Calu3 (cell line): ENCODE measurements at regions not wholly inside any gene's neighbourhood (a gene's known extent, or its start where the extent isn't known, plus 50 kb on each side); places are given as distances from the start of the nearest gene placed in this dataset.
"Not testable (repeated sequence)": the region's sequence is repeated elsewhere in the genome, so short reads cannot be mapped to it uniquely, and the experiment has no call there.

Source experiments
- BruUV-seq: library from RNA; stranded (reverse); fragments of 400-500 nt; replicated peaks from 2 replicates; lab custom pipeline; 2021; lab: Mats Ljungman, UMichigan
- CTCF ChIA-PET: fragments of 300-600 bp; sonication (Branson Sonifier 250); formaldehyde crosslinking; loops from one replicate; lab custom pipeline; 2022; ENCODE audit warnings: antibody characterized with exemption; lab: Charles Lee
- DNase-seq: peaks from one replicate; pipeline ENCODE4 v3.0.0; 2022
- H3K27ac Mint-ChIP-seq: one replicate; pipeline ENCODE4 v1.8.0; 2022; ENCODE audit warnings: mixed read lengths; ENCODE audit not compliant: unreplicated experiment
- H3K27me3 Mint-ChIP-seq: one replicate; pipeline ENCODE4 v1.8.0; 2022; ENCODE audit warnings: mixed read lengths; ENCODE audit not compliant: unreplicated experiment
- H3K36me3 Mint-ChIP-seq: one replicate; pipeline ENCODE4 v1.8.0; 2022; ENCODE audit warnings: mild to moderate bottlenecking, moderate library complexity, mixed read lengths; ENCODE audit not compliant: insufficient read depth, unreplicated experiment
- H3K4me1 Mint-ChIP-seq: one replicate; pipeline ENCODE4 v1.8.0; 2022; ENCODE audit warnings: mild to moderate bottlenecking, low read depth, mixed read lengths; ENCODE audit not compliant: unreplicated experiment
- H3K4me3 Mint-ChIP-seq: one replicate; pipeline ENCODE4 v1.8.0; 2022; ENCODE audit warnings: mild to moderate bottlenecking, low read depth, moderate library complexity, mixed read lengths; ENCODE audit not compliant: unreplicated experiment
- H3K9me3 Mint-ChIP-seq: one replicate; pipeline ENCODE4 v1.8.0; 2022; ENCODE audit warnings: low read depth, mixed read lengths; ENCODE audit not compliant: unreplicated experiment
- CTCF ChIP-seq: fragments of 200-600 bp; IDR thresholded peaks from one replicate; pipeline ENCODE4 v1.8.0; 2022; ENCODE audit warnings: antibody characterized with exemption; ENCODE audit not compliant: unreplicated experiment
- intact Hi-C: fragments of 100-400 bp; cut with micrococcal nuclease; formaldehyde crosslinking; loops from one replicate; pipeline ENCODE4 v1.10.0; 2022; ENCODE audit not compliant: unreplicated experiment

DNA sequence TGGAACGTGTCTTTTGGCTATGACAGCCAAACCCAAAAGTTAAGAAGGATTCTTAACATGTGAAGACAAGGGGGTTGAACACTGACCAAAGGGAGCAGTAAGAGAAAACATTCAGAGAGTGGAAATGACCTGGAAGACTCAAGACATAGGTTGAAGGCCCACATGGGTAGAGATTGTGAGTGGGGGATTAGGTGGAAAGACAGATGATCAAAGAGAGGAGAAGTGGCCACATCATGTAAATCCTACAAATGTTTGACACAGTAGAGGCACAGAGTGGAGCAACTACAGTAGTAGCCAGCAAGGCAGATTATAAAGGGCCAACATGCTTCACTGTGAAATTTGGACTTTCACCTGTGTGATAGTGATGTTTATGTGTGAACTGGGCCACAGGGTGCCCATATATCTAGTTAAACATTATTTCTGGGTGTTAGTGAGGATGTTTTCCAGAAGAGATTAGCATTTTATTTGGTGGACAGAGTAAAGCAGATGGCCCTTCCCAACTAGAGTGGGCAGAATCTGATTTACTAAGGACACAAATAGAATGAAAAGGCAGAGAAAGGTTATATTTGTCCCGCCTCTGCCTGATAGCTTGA, 559.3 kb downstream of the RAB28 start:
- BruUV-seq, result no TSS peak
- H3K4me1 Mint-ChIP-seq, result no peaks in the 10 kb centered on the region
- CTCF ChIA-PET, result interaction anchor here (0.6 kb wide), 1 partner anchor 187 kb away, joined by 3 read pairs; no protein-coding TSS in a partner anchor

DNA sequence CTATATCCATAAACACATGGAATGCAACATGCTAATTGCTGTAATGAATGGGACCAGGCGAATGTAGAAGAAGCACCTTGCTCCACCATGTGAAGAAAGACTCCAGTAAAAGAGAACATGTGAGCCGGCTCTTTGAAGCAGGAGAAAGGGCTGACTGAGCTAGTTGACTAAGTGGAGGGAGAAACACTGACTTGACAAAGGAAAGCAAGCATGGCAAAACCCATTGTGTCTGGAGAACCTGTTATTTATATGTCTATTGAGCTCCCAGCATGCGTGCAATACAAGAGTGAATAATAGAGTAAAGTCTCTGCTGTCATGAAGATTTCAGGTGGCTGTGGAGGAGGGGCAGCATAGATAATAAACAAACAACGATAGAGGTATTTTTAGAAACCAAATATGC, 559.9 kb downstream of the RAB28 start:
- H3K36me3 Mint-ChIP-seq, result no peaks in the 10 kb centered on the region

More for the DNA sequence above, 559.3 kb downstream of the RAB28 start:
- TF ChIP-seq CTCF, result no peak
- H3K27ac Mint-ChIP-seq, result no peak overlapping the region
- intact Hi-C loops, result no loop called here
- no peaks in the 10 kb centered on the region for H3K27me3 Mint-ChIP-seq
- H3K4me3 Mint-ChIP-seq, result no peak overlapping the region
- H3K9me3 Mint-ChIP-seq, result peaks cover 14% of the 10 kb centered on the region
- no peaks in the 10 kb centered on the region for H3K36me3 Mint-ChIP-seq
- no peak for DNase-seq

DNA sequence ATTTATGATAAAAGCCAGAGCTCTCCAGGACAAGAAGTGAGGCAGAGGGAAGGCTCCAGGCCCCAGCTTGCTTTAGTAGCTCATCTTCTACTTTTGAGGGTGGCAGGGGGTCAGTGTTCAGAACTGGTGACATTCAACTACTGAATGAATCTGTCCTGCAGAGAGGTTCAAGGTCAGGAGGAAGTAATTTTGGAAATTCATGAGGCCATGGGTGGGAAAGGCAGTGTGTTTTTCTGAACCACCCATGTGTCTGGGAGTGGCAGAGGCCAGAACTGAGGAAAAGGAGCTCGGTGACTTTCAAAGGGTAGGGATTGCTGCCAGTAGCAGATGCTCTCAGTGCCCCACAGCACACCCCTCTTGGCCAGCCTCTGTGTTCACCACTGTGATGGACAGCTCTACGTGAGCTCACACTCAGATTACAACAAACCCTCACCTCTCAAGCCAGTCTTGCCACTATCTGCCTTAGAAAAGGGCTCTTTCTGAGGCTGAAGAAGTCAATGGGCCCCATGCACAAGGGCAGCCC, 571.2 kb downstream of the RAB28 start:
- CTCF ChIA-PET, result no interaction called here
- no peaks in the 10 kb centered on the region for H3K36me3 Mint-ChIP-seq
- DNase-seq, result no peak
- no peak overlapping the region for H3K27ac Mint-ChIP-seq
- H3K9me3 Mint-ChIP-seq, result peaks cover 13% of the 10 kb centered on the region
- no TSS peak for BruUV-seq
- intact Hi-C loops, result no loop called here
- TF ChIP-seq CTCF, result no peak
- H3K4me1 Mint-ChIP-seq, result no peaks in the 10 kb centered on the region
- H3K4me3 Mint-ChIP-seq, result no peak overlapping the region
- H3K27me3 Mint-ChIP-seq, result no peaks in the 10 kb centered on the region

More for the DNA sequence above, 559.9 kb downstream of the RAB28 start:
- Mint-ChIP-seq H3K4me1 (no peaks in the 10 kb centered on the region), H3K27me3 (no peaks in the 10 kb centered on the region), H3K27ac (no peak overlapping the region), H3K9me3 (peaks cover 10% of the 10 kb centered on the region), H3K4me3 (no peak overlapping the region)
- no TSS peak for BruUV-seq
- no peak for DNase-seq
- TF ChIP-seq CTCF, result no peak
- intact Hi-C loops, result no loop called here
- CTCF ChIA-PET, result interaction anchor here (0.6 kb wide), 1 partner anchor 187 kb away, joined by 3 read pairs; no protein-coding TSS in a partner anchor

DNA sequence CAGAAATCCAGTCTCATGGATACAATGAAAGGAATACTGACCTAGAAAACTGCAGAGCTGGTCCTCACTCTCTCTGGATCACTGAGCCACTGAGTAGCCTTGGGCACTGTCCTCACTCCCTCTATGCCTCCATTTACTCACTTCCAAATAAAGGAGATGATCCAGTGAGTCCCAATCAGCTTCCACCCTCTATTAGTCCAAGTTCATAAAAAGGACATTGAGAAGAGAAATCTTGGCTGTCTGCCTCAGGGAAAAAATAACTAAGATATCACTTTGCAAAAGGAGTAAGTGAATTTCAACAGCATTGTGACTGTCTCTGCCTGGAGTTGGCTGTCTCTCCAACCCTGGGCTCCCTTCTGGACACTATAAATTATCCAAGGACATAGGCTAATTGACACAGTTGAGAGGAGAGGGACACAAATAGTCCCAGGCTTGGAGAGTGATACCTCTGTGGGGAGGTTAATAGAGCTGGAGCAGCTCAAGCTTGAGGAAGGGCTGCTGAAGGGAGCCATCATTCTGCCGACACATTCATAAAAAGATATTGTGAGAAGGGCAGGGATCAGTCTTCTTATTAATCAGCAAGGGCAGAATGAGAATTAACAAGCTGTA, 572.3 kb downstream of the RAB28 start:
- Mint-ChIP-seq H3K9me3 (peaks cover 13% of the 10 kb centered on the region), H3K36me3 (no peaks in the 10 kb centered on the region), H3K4me3 (no peak overlapping the region), H3K4me1 (no peaks in the 10 kb centered on the region), H3K27ac (no peak overlapping the region), H3K27me3 (no peaks in the 10 kb centered on the region)
- TF ChIP-seq CTCF, result no peak
- CTCF ChIA-PET, result no interaction called here
- intact Hi-C loops, result no loop called here
- DNase-seq, result no peak
- no TSS peak for BruUV-seq

- H3K27me3 Mint-ChIP-seq, H3K27ac Mint-ChIP-seq, H3K4me1 Mint-ChIP-seq, BruUV-seq, H3K36me3 Mint-ChIP-seq, DNase-seq, CTCF ChIA-PET, H3K4me3 Mint-ChIP-seq, H3K9me3 Mint-ChIP-seq, intact Hi-C loops: not testable (repeated sequence)
Observed at GRCh38 chr4:12903640-12904039, 580.5 kb downstream of the RAB28 start.
